Aorta (tissue), 5 donors: ENCODE measurements at regions not wholly inside any gene's neighbourhood (a gene's known extent, or its start where the extent isn't known, plus 50 kb on each side); places are given as distances from the start of the nearest gene placed in this dataset.
"Not testable (repeated sequence)": the region's sequence is repeated elsewhere in the genome, so short reads cannot be mapped to it uniquely, and the experiment has no call there.

Experiments
- ATAC-seq: fragments of 200-7000 bp; cut with Tn5 transposase; one replicate; pipeline ENCODE4 v1.9.1; 2022; ENCODE audit warnings: moderate library complexity; ENCODE audit not compliant: low FRiP score
- DNase-seq, 2 donors: peaks; one replicate each; pipeline ENCODE4 v3.0.0-alpha.2; 2020
- H3K27ac ChIP-seq, 2 donors: one replicate each; pipeline ENCODE4 v1.5.1; 2013; ENCODE audit warnings: low read length in 2 of 2, mild to moderate bottlenecking in 2 of 2, moderate library complexity in 2 of 2, control low read depth in 1 of 2, inconsistent platforms in 1 of 2, low read depth in 1 of 2
- H3K27me3 ChIP-seq, 2 donors: one replicate each; pipeline ENCODE4 v1.6.1; 2013; ENCODE audit warnings: control low read depth in 1 of 2, low read length in 1 of 2, mild to moderate bottlenecking in 1 of 2, moderate library complexity in 1 of 2; ENCODE audit not compliant: insufficient read depth in 2 of 2, control insufficient read depth in 1 of 2
- H3K36me3 ChIP-seq, 2 donors: one replicate each; pipeline ENCODE4 v1.6.1; 2013; ENCODE audit warnings: control low read depth in 1 of 2, low read length in 1 of 2, mild to moderate bottlenecking in 1 of 2; ENCODE audit not compliant: insufficient read depth in 2 of 2, control insufficient read depth in 1 of 2
- H3K4me1 ChIP-seq, 2 donors: one replicate each; pipeline ENCODE4 v1.6.1; 2013; ENCODE audit warnings: low read length in 2 of 2, control low read depth in 1 of 2, mild to moderate bottlenecking in 1 of 2, moderate library complexity in 1 of 2; ENCODE audit not compliant: insufficient read depth in 2 of 2, control insufficient read depth in 1 of 2
- H3K4me3 ChIP-seq, 2 donors: one replicate each; pipeline ENCODE4 v1.5.1; 2013; ENCODE audit warnings: low read length in 2 of 2, control low read depth in 1 of 2, mild to moderate bottlenecking in 1 of 2
- H3K9me3 ChIP-seq: one replicate; pipeline ENCODE4 v1.6.1; 2013; ENCODE audit warnings: mild to moderate bottlenecking, low read length; ENCODE audit not compliant: control insufficient read depth
- WGBS, 2 donors: extraction: QIAGEN DNeasy Blood & Tissue Kit; methylation state at CpG; one replicate each; pipeline ENCODE4 v1.1.7; 2013; 5-methylcytosine and 5-hydroxymethylcytosine counted together
- intact Hi-C, 2 donors: fragments of 100-400 bp; cut with DNase I; formaldehyde crosslinking; loops; one replicate each; pipeline versions ENCODE4 v1.14.2 to v1.15.0; 2022
- donor health status: healthy with polysubstance abuse.
- donor health status: Bipolar disorder and iron deficiency.
- donor health status: DM: no; HTN: no; CAD: no.
- donor health status: DM: no; HTN: no; CAD: no.
- donor health status: DM: yes; HTN: yes; CAD: no.

GRCh38 chr2:13240789-13241487 is 524.2 kb downstream of the TRIB2 start:
- Histone ChIP-seq H3K4me3 (no peak overlapping the region), H3K27ac (no peak overlapping the region), H3K4me1 (no peaks in the 10 kb centered on the region), H3K36me3 (no peaks in the 10 kb centered on the region), H3K27me3 (no peaks in the 10 kb centered on the region), H3K9me3 (no peaks in the 10 kb centered on the region)
- intact Hi-C loops = no loop called here
- no peak for ATAC-seq
- no peak for DNase-seq
- 76 to 87% methylated on average over 11 of the region's 11 CpGs for WGBS, 2 donors

- 62 to 65% methylated on average over 4 of the region's 4 CpGs for WGBS, 2 donors
Observed at GRCh38 chr2:13252615-13253014, 535.9 kb downstream of the TRIB2 start.

GRCh38 chr2:13255485-13255884 is 538.7 kb downstream of the TRIB2 start:
- Histone ChIP-seq H3K27ac (no peak overlapping the region), H3K4me3 (no peak overlapping the region), H3K4me1 (no peaks in the 10 kb centered on the region), H3K9me3 (no peaks in the 10 kb centered on the region), H3K27me3 (peaks cover 0 to 2% of the 10 kb centered on the region in 2 donors), H3K36me3 (no peaks in the 10 kb centered on the region)
- intact Hi-C loops = no loop called here
- ATAC-seq (no peak), DNase-seq (no peak)
- WGBS, 2 donors = 83 to 88% methylated on average over 1 of the region's 1 CpG

More at GRCh38 chr2:13252615-13253014, 535.9 kb downstream of the TRIB2 start:
- H3K27me3 ChIP-seq = no peaks in the 10 kb centered on the region
- no peak overlapping the region for H3K4me3 ChIP-seq
- no peaks in the 10 kb centered on the region for H3K36me3 ChIP-seq
- DNase-seq (no peak), ATAC-seq (no peak)
- H3K4me1 ChIP-seq = no peaks in the 10 kb centered on the region
- no peaks in the 10 kb centered on the region for H3K9me3 ChIP-seq
- intact Hi-C loops = no loop called here
- no peak overlapping the region for H3K27ac ChIP-seq

GRCh38 chr2:13260402-13260801 is 543.7 kb downstream of the TRIB2 start:
- Histone ChIP-seq H3K4me3 (no peak overlapping the region), H3K4me1 (no peaks in the 10 kb centered on the region), H3K27me3 (peaks cover 0 to 2% of the 10 kb centered on the region in 2 donors), H3K36me3 (no peaks in the 10 kb centered on the region), H3K27ac (no peak overlapping the region), H3K9me3 (no peaks in the 10 kb centered on the region)
- DNase-seq (no peak), ATAC-seq (no peak)
- intact Hi-C loops = no loop called here
- WGBS, 2 donors = 29 to 33% methylated on average over 2 of the region's 2 CpGs

- intact Hi-C loops = no loop called here
- Histone ChIP-seq H3K36me3 (no peaks in the 10 kb centered on the region), H3K27ac (no peak overlapping the region), H3K4me3 (no peak overlapping the region), H3K9me3 (no peaks in the 10 kb centered on the region), H3K27me3 (no peaks in the 10 kb centered on the region), H3K4me1 (no peaks in the 10 kb centered on the region)
- ATAC-seq = no peak
- 57 to 58% methylated on average over 1 of the region's 1 CpG for WGBS, 2 donors
- DNase-seq = no peak
Observed at GRCh38 chr2:13266166-13266565, 549.4 kb downstream of the TRIB2 start.

GRCh38 chr2:13284688-13285087 is 568.0 kb downstream of the TRIB2 start:
- Histone ChIP-seq H3K9me3 (no peaks in the 10 kb centered on the region), H3K4me1 (no peaks in the 10 kb centered on the region), H3K36me3 (no peaks in the 10 kb centered on the region), H3K27me3 (no peaks in the 10 kb centered on the region), H3K27ac (no peak overlapping the region), H3K4me3 (no peak overlapping the region)
- no peak for ATAC-seq
- intact Hi-C loops = no loop called here
- 78 to 88% methylated on average over 8 of the region's 8 CpGs for WGBS, 2 donors
- no peak for DNase-seq

- Histone ChIP-seq H3K27me3 (no peaks in the 10 kb centered on the region), H3K4me3 (no peak overlapping the region), H3K9me3 (peaks cover 1% of the 10 kb centered on the region), H3K27ac (no peak overlapping the region), H3K36me3 (no peaks in the 10 kb centered on the region), H3K4me1 (no peaks in the 10 kb centered on the region)
- ATAC-seq = no peak
- intact Hi-C loops = no loop called here
- DNase-seq = no peak
Observed at GRCh38 chr2:13289310-13289709, 572.6 kb downstream of the TRIB2 start.

GRCh38 chr2:13308478-13308805 is 591.7 kb downstream of the TRIB2 start:
- DNase-seq, intact Hi-C loops: not testable (repeated sequence)

GRCh38 chr2:13308989-13309388 is 592.3 kb downstream of the TRIB2 start:
- Histone ChIP-seq H3K27ac (no peak overlapping the region), H3K4me1 (no peaks in the 10 kb centered on the region), H3K36me3 (no peaks in the 10 kb centered on the region), H3K27me3 (no peaks in the 10 kb centered on the region), H3K9me3 (no peaks in the 10 kb centered on the region), H3K4me3 (no peak overlapping the region)
- intact Hi-C loops = no loop called here
- DNase-seq (no peak), ATAC-seq (no peak)
- WGBS, 2 donors = 39 to 75% methylated on average over 4 of the region's 4 CpGs

More at GRCh38 chr2:13308478-13308805, 591.7 kb downstream of the TRIB2 start:
- not testable (repeated sequence) for H3K27ac ChIP-seq, H3K4me3 ChIP-seq, H3K36me3 ChIP-seq, H3K4me1 ChIP-seq, ATAC-seq, H3K27me3 ChIP-seq, H3K9me3 ChIP-seq
- WGBS, 2 donors = 90 to 91% methylated on average over 33 of the region's 33 CpGs
